DND-41 (cell line): ENCODE measurements at regions not wholly inside any gene's neighbourhood (a gene's known extent, or its start where the extent isn't known, plus 50 kb on each side); places are given as distances from the start of the nearest gene placed in this dataset.

Source experiments
- EZH2 ChIP-seq: IDR thresholded peaks from 3 replicates; pipeline ENCODE4 v1.6.1; 2012; ENCODE audit warnings: borderline replicate concordance, low read depth, mild to moderate bottlenecking, moderate library complexity, low read length, inconsistent platforms; ENCODE audit not compliant: severe bottlenecking
- TF ChIP-seq, protein P1 (sequence below): IDR thresholded peaks from 2 replicates; pipeline ENCODE4 v1.5.1; 2012; ENCODE audit warnings: borderline replicate concordance, low read length, moderate library complexity, mild to moderate bottlenecking; ENCODE audit not compliant: poor library complexity, severe bottlenecking; ENCODE audit errors: extremely low read depth

DNA sequence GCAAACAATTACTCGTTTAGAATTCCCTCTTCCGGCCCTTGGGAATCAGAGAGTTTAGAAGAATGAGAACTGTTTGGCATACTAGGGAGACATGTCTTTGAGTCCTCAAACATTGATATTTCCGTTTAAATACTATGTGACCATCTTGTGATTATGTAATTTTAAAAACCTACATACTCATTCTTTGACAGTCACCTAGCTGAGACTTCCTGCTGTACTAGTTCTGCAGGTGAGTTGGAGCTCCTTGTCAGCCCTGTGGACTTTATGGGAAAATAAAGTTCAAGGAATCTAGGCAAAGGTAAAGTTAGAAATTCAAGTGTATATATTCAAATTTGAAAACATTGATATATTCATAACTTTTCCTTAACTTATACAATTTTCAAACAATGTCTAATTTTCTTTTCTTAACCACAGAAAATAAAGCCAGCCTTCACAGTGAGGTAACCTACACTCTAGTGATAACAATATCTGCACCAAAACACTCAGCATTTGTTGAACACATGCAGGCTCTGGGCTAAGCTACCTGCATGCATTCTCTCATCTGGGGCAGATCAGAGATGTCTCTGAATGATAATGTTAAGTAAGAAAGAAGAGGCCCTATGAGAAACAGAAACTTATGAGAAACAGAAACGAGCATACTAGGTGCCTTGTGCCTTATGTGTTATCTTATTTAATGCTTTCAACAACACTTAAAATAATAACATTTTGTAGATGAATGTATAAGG lies 67.0 kb upstream of the BACE2 start:
- TF ChIP-seq, protein P1, sequence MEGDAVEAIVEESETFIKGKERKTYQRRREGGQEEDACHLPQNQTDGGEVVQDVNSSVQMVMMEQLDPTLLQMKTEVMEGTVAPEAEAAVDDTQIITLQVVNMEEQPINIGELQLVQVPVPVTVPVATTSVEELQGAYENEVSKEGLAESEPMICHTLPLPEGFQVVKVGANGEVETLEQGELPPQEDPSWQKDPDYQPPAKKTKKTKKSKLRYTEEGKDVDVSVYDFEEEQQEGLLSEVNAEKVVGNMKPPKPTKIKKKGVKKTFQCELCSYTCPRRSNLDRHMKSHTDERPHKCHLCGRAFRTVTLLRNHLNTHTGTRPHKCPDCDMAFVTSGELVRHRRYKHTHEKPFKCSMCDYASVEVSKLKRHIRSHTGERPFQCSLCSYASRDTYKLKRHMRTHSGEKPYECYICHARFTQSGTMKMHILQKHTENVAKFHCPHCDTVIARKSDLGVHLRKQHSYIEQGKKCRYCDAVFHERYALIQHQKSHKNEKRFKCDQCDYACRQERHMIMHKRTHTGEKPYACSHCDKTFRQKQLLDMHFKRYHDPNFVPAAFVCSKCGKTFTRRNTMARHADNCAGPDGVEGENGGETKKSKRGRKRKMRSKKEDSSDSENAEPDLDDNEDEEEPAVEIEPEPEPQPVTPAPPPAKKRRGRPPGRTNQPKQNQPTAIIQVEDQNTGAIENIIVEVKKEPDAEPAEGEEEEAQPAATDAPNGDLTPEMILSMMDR: no peak
- no peak for TF ChIP-seq EZH2
